ENCODE measurements at regions not wholly inside any gene's neighbourhood (a gene's known extent, or its start where the extent isn't known, plus 50 kb on each side); places are given as distances from the start of the nearest gene placed in this dataset.
A peak's percentile ranks its signal among the peaks of the same experiment; 100 is the strongest.

GRCh38 chr7:116111475-116111874 lies 80.9 kb upstream of the TFEC start:
- Histone ChIP-seq H3K27ac (ENCODE audit: low read length) (no peak overlapping the region), H3K4me3 (ENCODE audit: low read length) (no peak overlapping the region), H3K9me3 (ENCODE audit: control insufficient read depth, low read length) (no peaks in the 10 kb centered on the region), H3K27me3 (ENCODE audit: control insufficient read depth, insufficient read depth) (no peaks in the 10 kb centered on the region), H3K4me1 (ENCODE audit: control insufficient read depth, insufficient read depth, low read length) (no peaks in the 10 kb centered on the region)
- DNase-seq (no peak), ATAC-seq (no peak)
- intact Hi-C loops (cut with DNase I) = no loop called here

DNA sequence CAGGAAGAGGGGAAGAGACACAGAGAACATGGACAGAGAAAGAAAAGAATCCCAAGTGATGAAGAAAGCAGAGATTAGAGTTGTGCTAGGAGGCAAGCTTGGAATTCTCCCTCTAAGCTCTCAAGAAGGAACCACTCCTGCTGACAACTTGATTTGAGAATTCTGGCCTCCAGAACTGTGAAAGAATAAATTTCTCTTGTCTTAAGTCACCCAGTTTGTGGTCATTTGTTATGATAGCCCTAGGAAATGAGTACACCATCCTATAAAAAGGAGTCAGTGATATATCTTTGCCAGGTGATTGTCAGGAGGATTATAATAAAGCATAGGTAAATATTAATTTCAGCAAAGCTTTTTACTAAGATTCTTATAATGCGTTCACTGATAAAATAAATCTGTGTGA lies 82.7 kb upstream of the TFEC start:
- Histone ChIP-seq H3K9me3 (ENCODE audit: control insufficient read depth, low read length) (no peaks in the 10 kb centered on the region), H3K4me1 (ENCODE audit: control insufficient read depth, insufficient read depth, low read length) (no peaks in the 10 kb centered on the region), H3K4me3 (ENCODE audit: low read length) (no peak overlapping the region), H3K27ac (ENCODE audit: low read length) (no peak overlapping the region), H3K27me3 (ENCODE audit: control insufficient read depth, insufficient read depth) (no peaks in the 10 kb centered on the region)
- ATAC-seq = no peak
- DNase-seq = no peak
- WGBS = 84% methylated on average over 1 of the region's 1 CpG
- intact Hi-C loops (cut with DNase I) = no loop called here

DNA sequence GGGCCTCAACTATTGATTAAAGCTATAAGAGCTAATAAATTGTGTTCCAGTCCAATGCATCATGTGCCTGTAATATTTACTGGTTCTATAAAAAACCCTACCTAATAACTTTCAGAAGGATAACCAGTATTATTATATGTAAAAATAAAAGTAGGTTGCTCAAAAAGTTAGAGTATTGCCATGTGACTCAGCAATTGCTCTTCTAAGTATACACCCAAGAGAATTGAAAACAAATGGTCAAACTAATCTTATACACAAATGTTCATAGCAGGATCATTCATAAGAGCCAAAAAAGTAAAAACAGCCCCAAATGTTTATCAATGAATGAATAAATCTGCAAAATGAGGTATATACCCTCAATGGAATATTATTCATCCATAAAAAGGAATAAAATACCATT lies 89.5 kb upstream of the TES start:
- Histone ChIP-seq H3K27me3 (ENCODE audit: control insufficient read depth, insufficient read depth) (no peaks in the 10 kb centered on the region), H3K9me3 (ENCODE audit: control insufficient read depth, low read length) (no peaks in the 10 kb centered on the region), H3K4me3 (ENCODE audit: low read length) (no peak overlapping the region), H3K27ac (ENCODE audit: low read length) (no peak overlapping the region), H3K4me1 (ENCODE audit: control insufficient read depth, insufficient read depth, low read length) (no peaks in the 10 kb centered on the region)
- intact Hi-C loops (cut with DNase I) = no loop called here
- ATAC-seq (no peak), DNase-seq (no peak)

DNA sequence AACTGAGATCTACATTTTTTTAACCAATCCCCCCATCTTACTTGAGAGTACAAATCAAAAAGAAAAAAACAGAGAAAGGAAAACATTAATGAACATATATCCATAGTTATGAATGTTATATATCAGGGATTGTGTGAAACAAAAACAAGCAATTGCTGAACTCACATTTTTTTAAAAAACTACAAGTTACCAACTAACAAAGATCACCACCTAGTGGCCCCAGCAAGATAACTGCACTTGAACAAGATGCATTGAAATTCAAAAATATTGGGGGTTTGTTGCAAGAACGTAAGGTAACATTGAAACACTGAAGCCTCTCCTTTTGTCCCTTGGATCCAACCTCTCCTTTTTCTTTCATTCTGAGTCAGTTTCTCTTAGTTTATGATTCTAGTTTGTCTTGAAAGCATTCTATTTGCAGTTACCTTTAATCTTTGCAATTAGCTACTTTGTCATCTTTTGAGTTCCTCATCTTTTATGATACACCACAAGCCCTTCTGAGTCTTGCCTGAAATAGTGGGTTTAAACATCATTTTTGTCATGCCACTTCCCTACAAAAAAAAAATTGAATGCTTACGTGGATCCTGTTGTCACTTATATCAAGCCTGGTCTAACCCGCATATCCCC lies 87.3 kb upstream of the TES start:
- ATAC-seq = no peak
- DNase-seq = no peak
- Histone ChIP-seq H3K4me1 (ENCODE audit: control insufficient read depth, insufficient read depth, low read length) (no peaks in the 10 kb centered on the region), H3K9me3 (ENCODE audit: control insufficient read depth, low read length) (no peaks in the 10 kb centered on the region), H3K4me3 (ENCODE audit: low read length) (no peak overlapping the region), H3K27ac (ENCODE audit: low read length) (no peak overlapping the region), H3K27me3 (ENCODE audit: control insufficient read depth, insufficient read depth) (no peaks in the 10 kb centered on the region)
- 55% methylated on average over 3 of the region's 3 CpGs for WGBS
- intact Hi-C loops (cut with DNase I) = no loop called here

DNA sequence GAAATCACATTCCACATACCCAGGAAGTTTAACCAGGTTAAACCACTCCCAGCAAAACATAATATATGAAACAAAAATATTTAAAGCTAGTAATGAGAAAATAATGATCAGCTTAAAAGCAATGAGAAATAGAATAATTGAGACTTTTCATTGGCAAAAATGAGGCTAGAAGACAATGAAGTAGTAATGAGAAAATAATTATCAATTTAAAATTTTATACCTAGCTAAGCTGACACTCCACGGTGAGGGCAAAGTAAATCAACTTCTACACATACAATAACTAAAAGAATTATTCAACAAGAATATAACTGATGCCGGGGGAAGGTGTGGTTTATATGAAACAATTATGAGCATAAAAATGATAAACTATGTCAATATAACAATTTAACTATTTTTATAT lies 82.2 kb upstream of the TES start:
- no peak overlapping the region for H3K4me3 ChIP-seq (ENCODE audit: low read length)
- DNase-seq (no peak), ATAC-seq (no peak)
- no peak overlapping the region for H3K27ac ChIP-seq (ENCODE audit: low read length)
- WGBS = 93% methylated on average over 2 of the region's 2 CpGs
- intact Hi-C loops (cut with DNase I) = no loop called here
- H3K9me3 ChIP-seq (ENCODE audit: control insufficient read depth, low read length) = no peaks in the 10 kb centered on the region
- H3K27me3 ChIP-seq (ENCODE audit: control insufficient read depth, insufficient read depth) = no peaks in the 10 kb centered on the region
- H3K4me1 ChIP-seq (ENCODE audit: control insufficient read depth, insufficient read depth, low read length) = no peaks in the 10 kb centered on the region

GRCh38 chr7:116135306-116135705 lies 75.0 kb upstream of the TES start:
- intact Hi-C loops (cut with DNase I) = no loop called here
- no peak overlapping the region for H3K27ac ChIP-seq (ENCODE audit: low read length)
- ATAC-seq (no peak), DNase-seq (no peak)
- no peaks in the 10 kb centered on the region for H3K9me3 ChIP-seq (ENCODE audit: control insufficient read depth, low read length)
- 52% methylated on average over 4 of the region's 4 CpGs for WGBS
- H3K4me3 ChIP-seq (ENCODE audit: low read length) = no peak overlapping the region
- no peaks in the 10 kb centered on the region for H3K27me3 ChIP-seq (ENCODE audit: control insufficient read depth, insufficient read depth)
- no peaks in the 10 kb centered on the region for H3K4me1 ChIP-seq (ENCODE audit: control insufficient read depth, insufficient read depth, low read length)

GRCh38 chr7:116138202-116138801 lies 72.0 kb upstream of the TES start:
- H3K27ac ChIP-seq (ENCODE audit: low read length) = no peak overlapping the region
- intact Hi-C loops (cut with DNase I) = no loop called here
- no peaks in the 10 kb centered on the region for H3K9me3 ChIP-seq (ENCODE audit: control insufficient read depth, low read length)
- H3K4me1 ChIP-seq (ENCODE audit: control insufficient read depth, insufficient read depth, low read length) = no peaks in the 10 kb centered on the region
- H3K4me3 ChIP-seq (ENCODE audit: low read length) = no peak overlapping the region
- ATAC-seq (peak; percentile 79 to 85), DNase-seq (no peak)
- H3K27me3 ChIP-seq (ENCODE audit: control insufficient read depth, insufficient read depth) = no peaks in the 10 kb centered on the region
- 6% methylated on average over 2 of the region's 2 CpGs for WGBS

GRCh38 chr7:116139007-116139406 lies 71.3 kb upstream of the TES start:
- intact Hi-C loops (cut with DNase I) = no loop called here
- Histone ChIP-seq H3K27me3 (ENCODE audit: control insufficient read depth, insufficient read depth) (no peaks in the 10 kb centered on the region), H3K4me1 (ENCODE audit: control insufficient read depth, insufficient read depth, low read length) (no peaks in the 10 kb centered on the region), H3K27ac (ENCODE audit: low read length) (no peak overlapping the region), H3K9me3 (ENCODE audit: control insufficient read depth, low read length) (no peaks in the 10 kb centered on the region), H3K4me3 (ENCODE audit: low read length) (no peak overlapping the region)
- no peak for DNase-seq
- WGBS = 51% methylated on average over 6 of the region's 6 CpGs
- ATAC-seq = peak; percentile 64 to 77

DNA sequence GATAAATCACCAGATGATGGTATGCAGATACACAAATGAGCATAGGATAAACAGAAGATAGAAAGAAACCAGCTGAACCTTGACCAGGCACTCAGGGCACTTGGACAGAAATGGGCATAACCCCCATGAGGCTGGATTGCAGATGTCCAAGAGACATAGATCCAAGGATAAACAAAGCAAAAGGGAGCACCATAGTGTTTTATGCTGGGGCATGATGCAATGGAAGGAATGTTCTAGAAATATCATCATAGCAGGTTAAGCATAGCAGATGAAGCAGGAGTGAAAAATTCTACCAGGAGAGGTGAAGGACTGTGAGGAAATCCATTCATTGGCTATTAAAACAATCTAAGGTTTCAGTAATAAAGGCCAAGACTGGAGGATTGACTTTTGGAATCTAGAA lies 70.5 kb upstream of the TES start:
- no peak for ATAC-seq
- intact Hi-C loops (cut with DNase I) = no loop called here

GRCh38 chr7:116142374-116142773 lies 68.0 kb upstream of the TES start:
- H3K27ac ChIP-seq (ENCODE audit: low read length) = no peak overlapping the region
- ATAC-seq (no peak), DNase-seq (no peak)
- H3K4me3 ChIP-seq (ENCODE audit: low read length) = no peak overlapping the region
- H3K4me1 ChIP-seq (ENCODE audit: control insufficient read depth, insufficient read depth, low read length) = no peaks in the 10 kb centered on the region
- no peaks in the 10 kb centered on the region for H3K9me3 ChIP-seq (ENCODE audit: control insufficient read depth, low read length)
- H3K27me3 ChIP-seq (ENCODE audit: control insufficient read depth, insufficient read depth) = no peaks in the 10 kb centered on the region
- 97% methylated on average over 1 of the region's 1 CpG for WGBS
- intact Hi-C loops (cut with DNase I) = no loop called here

More for the DNA sequence above, 70.5 kb upstream of the TES start:
- no peaks in the 10 kb centered on the region for H3K27me3 ChIP-seq (ENCODE audit: control insufficient read depth, insufficient read depth)
- H3K4me1 ChIP-seq (ENCODE audit: control insufficient read depth, insufficient read depth, low read length) = no peaks in the 10 kb centered on the region
- H3K27ac ChIP-seq (ENCODE audit: low read length) = no peak overlapping the region
- DNase-seq = no peak
- no peaks in the 10 kb centered on the region for H3K9me3 ChIP-seq (ENCODE audit: control insufficient read depth, low read length)
- no peak overlapping the region for H3K4me3 ChIP-seq (ENCODE audit: low read length)

DNA sequence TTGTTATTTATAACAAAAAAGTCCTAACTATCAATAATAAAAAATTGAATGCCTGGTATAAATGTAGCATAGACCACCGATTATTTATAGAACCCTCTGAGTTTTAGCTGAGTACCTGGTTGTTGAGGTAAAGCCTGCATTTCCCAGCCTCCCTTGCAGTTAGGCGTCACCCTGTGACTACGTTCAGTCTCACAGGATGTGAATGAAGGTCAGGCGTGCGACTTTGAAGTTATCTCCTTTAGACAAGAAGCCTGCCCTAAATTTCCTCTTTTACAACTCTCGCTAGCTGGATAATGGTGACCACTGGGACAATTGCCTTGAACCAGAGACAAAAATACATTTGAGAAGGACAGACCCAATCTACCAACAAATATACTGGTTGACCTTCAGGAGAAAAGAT lies 67.5 kb upstream of the TES start:
- H3K9me3 ChIP-seq (ENCODE audit: control insufficient read depth, low read length) = no peaks in the 10 kb centered on the region
- no peaks in the 10 kb centered on the region for H3K27me3 ChIP-seq (ENCODE audit: control insufficient read depth, insufficient read depth)
- no peak overlapping the region for H3K4me3 ChIP-seq (ENCODE audit: low read length)
- H3K4me1 ChIP-seq (ENCODE audit: control insufficient read depth, insufficient read depth, low read length) = no peaks in the 10 kb centered on the region
- no peak overlapping the region for H3K27ac ChIP-seq (ENCODE audit: low read length)
- WGBS = 55% methylated on average over 6 of the region's 6 CpGs
- intact Hi-C loops (cut with DNase I) = no loop called here
- DNase-seq (no peak), ATAC-seq (no peak)

GRCh38 chr7:116145245-116145852 lies 65.0 kb upstream of the TES start:
- Histone ChIP-seq H3K27ac (ENCODE audit: low read length) (no peak overlapping the region), H3K27me3 (ENCODE audit: control insufficient read depth, insufficient read depth) (no peaks in the 10 kb centered on the region), H3K9me3 (ENCODE audit: control insufficient read depth, low read length) (no peaks in the 10 kb centered on the region), H3K4me3 (ENCODE audit: low read length) (no peak overlapping the region), H3K4me1 (ENCODE audit: control insufficient read depth, insufficient read depth, low read length) (no peaks in the 10 kb centered on the region)
- 36% methylated on average over 2 of the region's 2 CpGs for WGBS
- ATAC-seq (no peak), DNase-seq (no peak)
- intact Hi-C loops (cut with DNase I) = no loop called here

All from right cardiac atrium (tissue), 5 donors.